Stimulated activated CD8-positive, alpha-beta memory T cell treated with anti-CD3 and anti-CD28 coated beads, Interleukin-2, amount 100 ng/mL, for 48 hours (primary cell): ENCODE measurements at regions not wholly inside any gene's neighbourhood (a gene's known extent, or its start where the extent isn't known, plus 50 kb on each side); places are given as distances from the start of the nearest gene placed in this dataset.

ENCODE experiments used
- DNase-seq, 2 donors: peaks; one replicate each; pipeline ENCODE4 v3.0.0-alpha.2; 2020; ENCODE audit warnings: low read depth in 2 of 2

DNA sequence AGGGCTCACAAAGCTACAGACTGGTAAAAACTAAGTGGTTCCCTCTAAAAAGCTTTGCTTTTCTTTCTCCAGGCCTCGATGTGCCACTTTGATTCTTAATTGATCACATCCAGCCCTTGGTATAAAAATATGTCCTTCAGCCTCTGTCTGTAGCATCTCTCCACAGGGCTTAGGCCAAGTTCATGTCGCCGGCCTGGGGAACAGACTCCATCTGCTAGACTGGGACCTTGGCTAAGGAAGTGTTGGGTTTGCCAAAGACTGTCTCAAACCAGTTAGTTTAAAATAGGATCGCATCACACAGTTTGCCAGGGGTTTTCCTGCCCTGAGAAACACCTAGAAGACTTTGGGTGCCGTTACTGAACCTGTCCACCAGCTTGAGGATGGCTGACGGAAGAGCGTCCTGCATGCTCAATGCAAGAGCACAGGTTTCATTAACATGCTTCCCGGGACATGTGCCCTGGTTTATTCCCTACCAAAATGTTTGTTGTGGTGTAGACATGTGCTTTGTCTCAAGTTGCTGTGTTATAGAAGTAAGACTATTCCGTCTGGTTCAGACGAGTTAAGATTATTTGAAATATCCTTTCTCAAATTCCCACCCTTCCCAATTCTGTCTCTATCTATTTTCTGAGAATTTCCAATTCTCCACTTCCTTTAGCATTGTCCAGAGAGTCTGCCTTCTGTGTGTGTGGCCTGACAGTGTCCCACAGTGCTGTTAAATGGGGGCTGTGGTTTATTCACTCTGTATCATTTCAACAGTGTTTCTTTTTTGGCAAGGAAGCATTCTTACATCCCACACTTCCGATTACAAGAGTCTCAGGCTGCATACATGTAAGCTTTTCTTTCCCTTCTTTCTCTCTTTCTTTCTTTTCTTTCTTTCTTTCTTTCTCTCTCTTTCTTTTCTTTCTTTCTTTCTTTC is 334.7 kb downstream of the INHBA start:
- DNase-seq: no peak

GRCh38 chr7:41351091-41351490 is 351.8 kb downstream of the INHBA start:
- no peak for DNase-seq

DNA sequence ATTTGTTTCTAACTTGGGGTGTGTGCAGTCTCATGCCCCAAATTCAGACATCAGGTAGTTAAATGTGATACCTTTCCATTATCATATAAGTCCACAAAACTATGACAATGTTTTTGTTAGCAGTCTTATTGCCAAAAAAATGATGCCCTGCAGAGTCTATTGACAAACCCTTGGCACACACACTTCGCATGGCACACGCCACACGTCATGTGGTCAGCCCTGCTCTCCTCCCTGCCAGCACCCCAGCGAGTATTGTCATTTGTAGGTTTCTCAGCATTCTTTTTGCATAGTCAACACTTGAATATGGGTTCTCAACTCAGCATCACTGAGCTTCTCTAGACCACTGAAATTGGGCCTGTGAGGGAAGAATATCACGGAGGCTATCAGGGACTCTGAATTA is 356.0 kb downstream of the INHBA start:
- no peak for DNase-seq

DNA sequence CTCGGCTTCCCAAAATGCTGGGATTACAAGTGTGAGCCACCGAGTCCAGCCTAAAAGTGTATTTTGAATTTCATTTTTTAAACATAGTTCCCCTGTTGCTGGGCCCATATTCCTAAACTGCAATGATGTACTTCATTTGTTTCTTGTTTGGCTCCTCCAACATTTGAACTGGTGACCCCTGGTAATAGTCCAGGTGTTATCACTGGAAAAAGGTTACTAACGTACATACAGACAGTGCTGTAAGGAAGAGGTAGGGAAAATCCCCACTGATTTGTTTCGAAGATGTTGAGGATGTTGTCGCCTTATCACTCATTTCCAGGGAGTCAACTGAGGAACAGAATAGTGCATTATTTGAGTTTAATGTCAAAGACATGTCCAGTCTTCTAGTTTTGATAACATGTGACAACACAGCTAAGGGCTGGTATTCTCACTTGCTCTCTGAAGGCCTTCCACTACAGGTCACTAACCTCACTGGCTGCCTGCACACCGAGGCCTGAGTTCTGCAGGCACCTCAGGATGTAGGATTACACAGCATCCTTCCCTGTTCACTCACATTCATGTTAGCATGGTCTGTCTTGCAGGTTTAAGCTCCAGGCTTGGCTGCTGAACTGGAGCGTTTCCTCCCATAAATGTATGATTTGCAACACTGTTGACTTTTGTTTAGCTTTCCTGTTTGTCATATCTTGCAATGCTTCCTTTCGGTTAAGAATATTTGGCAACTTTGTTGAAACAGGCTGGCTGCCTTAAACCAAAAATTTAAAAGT is 362.8 kb downstream of the INHBA start:
- no peak for DNase-seq

GRCh38 chr7:41336981-41337380 is 365.9 kb downstream of the INHBA start:
- no peak for DNase-seq

DNA sequence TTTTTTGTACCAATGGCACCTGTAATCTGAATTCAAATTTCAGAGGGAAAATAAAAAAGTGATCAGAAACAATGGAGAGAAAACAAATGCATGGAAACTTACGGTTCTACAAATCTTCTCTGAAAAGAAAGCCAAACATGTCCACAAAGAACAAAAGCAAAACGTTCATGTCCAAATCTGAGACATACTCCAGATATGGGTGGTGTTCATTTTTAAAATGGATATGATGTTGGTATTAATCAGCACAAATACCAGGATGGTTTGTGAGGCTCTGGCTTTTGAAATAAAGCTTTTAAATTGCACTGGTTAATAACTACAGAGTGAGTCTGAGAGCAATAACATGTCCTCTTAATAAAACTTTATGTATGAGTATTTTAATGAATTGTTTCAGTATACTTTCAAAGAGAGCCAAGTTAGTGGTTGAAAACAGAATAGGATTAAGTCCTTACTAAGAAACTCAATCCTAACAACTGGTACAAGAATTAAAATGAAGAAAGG is 366.4 kb downstream of the INHBA start:
- DNase-seq: no peak

GRCh38 chr7:41334071-41334862 is 368.6 kb downstream of the INHBA start:
- no peak for DNase-seq

- no peak for DNase-seq
Observed at GRCh38 chr7:41333511-41333910, 369.4 kb downstream of the INHBA start.

GRCh38 chr7:41331194-41331593 is 371.7 kb downstream of the INHBA start:
- DNase-seq: no peak

GRCh38 chr7:41328544-41328943 is 374.3 kb downstream of the INHBA start:
- DNase-seq: no peak

GRCh38 chr7:41328131-41328530 is 374.8 kb downstream of the INHBA start:
- DNase-seq: no peak

DNA sequence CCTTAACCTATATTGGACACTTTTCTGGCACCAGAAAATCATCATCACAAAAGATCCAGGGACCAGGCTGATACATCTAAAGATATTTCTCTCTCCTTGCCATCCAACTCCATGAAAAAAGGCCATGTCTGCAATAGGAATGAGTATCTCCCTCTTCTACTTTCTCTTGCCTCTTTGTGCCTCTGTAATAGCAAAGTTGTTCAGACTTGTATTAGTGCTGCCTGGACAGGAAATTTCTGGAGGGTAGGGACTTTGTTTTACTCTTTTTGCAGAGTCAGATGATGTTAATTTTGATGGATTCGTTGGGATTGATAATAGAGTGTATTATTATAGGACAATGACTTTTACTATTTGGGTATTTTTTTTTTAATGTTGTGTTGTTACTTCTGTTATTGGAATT is 376.3 kb downstream of the INHBA start:
- DNase-seq: no peak

DNA sequence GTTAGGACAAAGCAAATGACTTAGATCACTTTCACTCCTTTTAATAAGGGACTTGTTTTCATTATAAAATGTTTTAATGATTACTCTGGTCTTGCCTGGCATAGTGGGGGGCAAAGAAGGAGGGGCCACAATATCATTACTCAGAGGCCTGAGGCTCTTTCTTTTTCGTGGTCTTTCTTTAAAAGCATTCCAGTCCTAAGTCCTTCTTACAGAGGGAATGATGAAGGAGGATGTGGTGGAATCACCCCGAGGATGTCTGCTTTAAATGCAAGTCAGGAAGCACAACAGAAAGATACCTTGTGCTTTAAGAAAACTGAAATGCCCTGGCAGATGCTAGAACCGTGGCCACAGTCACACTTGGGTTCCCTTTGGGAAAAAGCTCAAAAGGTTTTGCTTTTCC is 379.1 kb downstream of the INHBA start:
- no peak for DNase-seq

DNA sequence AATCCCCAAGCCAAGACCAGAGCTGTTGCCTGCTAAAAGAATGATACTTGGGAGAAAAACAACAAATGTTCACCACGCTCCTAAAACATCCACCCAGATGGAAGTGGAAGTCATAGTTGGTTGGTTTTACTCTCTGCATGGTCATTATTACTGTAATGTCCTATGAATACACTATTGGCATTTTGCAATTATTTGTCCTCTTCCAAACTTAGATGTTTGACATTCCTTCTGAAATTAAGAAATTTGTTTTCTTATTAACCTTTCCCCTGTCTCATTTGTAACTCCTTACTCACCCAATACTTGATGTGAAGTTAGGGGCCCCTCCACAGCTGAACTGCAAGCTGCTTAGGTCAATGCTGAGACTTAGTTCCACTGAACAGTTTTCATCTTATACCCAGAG is 383.3 kb downstream of the INHBA start:
- DNase-seq: no peak

GRCh38 chr7:41316410-41316809 is 386.5 kb downstream of the INHBA start:
- no peak for DNase-seq

DNA sequence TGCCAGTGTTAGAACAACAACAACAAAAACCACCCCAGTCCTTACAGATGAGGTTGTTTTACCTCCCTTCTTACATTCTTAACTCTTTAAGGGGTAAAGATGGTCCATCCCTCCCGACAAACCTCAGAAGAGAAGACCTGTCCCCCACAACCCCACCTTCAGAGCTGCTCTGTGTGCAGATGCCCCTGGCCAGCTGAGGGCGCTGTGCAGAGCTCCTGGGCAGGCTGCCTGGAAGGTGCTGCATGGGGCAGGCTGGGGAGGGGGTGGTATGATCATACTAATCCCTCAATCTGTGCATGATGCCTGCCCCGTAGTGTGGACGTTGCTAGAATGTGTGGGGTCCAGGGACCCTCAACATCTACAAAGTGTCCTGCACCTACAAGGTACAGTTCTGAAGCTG is 387.1 kb downstream of the INHBA start:
- DNase-seq: no peak

DNA sequence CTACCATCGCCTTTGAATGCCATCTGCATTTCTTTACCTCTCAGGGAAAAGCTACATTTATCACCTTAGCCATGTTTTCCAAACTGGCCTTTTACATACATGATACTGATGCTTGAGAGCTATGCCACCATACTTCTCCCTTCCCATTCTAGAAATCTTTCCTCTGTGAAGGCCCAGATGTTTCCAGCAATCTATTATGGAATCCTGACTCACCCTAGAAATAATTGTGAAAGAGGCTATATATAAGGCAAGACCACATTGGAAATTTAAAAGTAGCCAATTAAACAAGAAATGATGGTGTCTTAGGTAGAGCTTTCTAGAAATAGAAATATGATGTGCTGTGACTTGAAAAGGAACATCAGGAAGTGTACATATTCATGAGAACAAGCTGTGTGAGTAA is 389.7 kb downstream of the INHBA start:
- DNase-seq: no peak

- no peak for DNase-seq
Observed at GRCh38 chr7:41312235-41312634, 390.7 kb downstream of the INHBA start.

- DNase-seq: no peak
Observed at GRCh38 chr7:41311301-41311700, 391.6 kb downstream of the INHBA start.

DNA sequence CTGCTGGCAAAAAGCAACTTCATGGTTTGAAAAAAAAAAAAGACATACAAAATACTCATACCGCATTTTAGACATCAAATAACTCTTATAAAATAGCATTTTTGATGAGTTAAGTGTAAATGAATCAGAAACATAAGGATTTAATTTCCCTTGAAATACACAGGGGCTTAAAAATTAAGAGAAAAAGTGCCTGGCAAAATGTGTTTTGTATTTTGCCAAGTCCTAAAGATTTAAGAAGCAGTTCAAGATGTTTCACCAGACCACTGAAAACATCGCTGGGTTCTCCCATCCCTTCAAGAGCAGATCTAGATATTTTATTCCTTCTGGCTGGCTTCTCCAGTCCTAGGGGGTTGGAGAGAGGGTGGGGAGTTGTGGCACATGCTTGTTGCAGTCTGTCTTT is 396.4 kb downstream of the INHBA start:
- DNase-seq: no peak

- no peak for DNase-seq
Observed at GRCh38 chr7:41305001-41305400, 397.9 kb downstream of the INHBA start.

- DNase-seq: no peak
Observed at GRCh38 chr7:41303709-41304108, 399.2 kb downstream of the INHBA start.
